HEK293T (cell line): ENCODE measurements at regions not wholly inside any gene's neighbourhood (a gene's known extent, or its start where the extent isn't known, plus 50 kb on each side); places are given as distances from the start of the nearest gene placed in this dataset.

ENCODE experiments used
- CTCF ChIA-PET: fragments of 350-600 bp; formaldehyde crosslinking; extraction: SDS; loops from one replicate; lab custom pipeline; 2021; ENCODE audit warnings: antibody characterized with exemption, inconsistent platforms; lab: Yijun Ruan, JAX
- POLR2A ChIA-PET: fragments of 350-600 bp; formaldehyde crosslinking; extraction: SDS; loops from one replicate; lab custom pipeline; 2020; ENCODE audit warnings: antibody characterized with exemption, inconsistent platforms; lab: Yijun Ruan, JAX
- DNase-seq: peaks from one replicate; pipeline ENCODE4 v3.0.0; 2012; ENCODE audit warnings: mixed read lengths; ENCODE audit errors: extremely low spot score
- ARNT ChIP-seq: fragments of 450-650 bp; IDR thresholded peaks from 2 replicates; pipeline ENCODE4 v1.6.1; 2017; ENCODE audit warnings: mild to moderate bottlenecking
- BHLHE40 ChIP-seq: fragments of 450-650 bp; IDR thresholded peaks from 2 replicates; pipeline ENCODE4 v1.6.1; 2016; ENCODE audit warnings: mild to moderate bottlenecking, moderate library complexity, borderline replicate concordance
- CTBP1 ChIP-seq: fragments of 450-650 bp; IDR thresholded peaks from 2 replicates; pipeline ENCODE4 v1.6.1; 2016; ENCODE audit warnings: borderline replicate concordance
- ELF4 ChIP-seq: fragments of 450-650 bp; IDR thresholded peaks from 2 replicates; pipeline ENCODE4 v1.6.1; 2017; ENCODE audit warnings: antibody characterized with exemption
- FOXA1 ChIP-seq: fragments of 450-650 bp; IDR thresholded peaks from 2 replicates; pipeline ENCODE4 v1.6.1; 2016; ENCODE audit warnings: mild to moderate bottlenecking
- FOXK2 ChIP-seq: fragments of 450-650 bp; IDR thresholded peaks from 2 replicates; pipeline ENCODE4 v1.6.1; 2016; ENCODE audit warnings: mild to moderate bottlenecking
- FOXM1 ChIP-seq: fragments of 450-650 bp; IDR thresholded peaks from 2 replicates; pipeline ENCODE4 v1.6.1; 2017; ENCODE audit warnings: mild to moderate bottlenecking, borderline replicate concordance
- HDGF ChIP-seq: fragments of 450-650 bp; IDR thresholded peaks from 2 replicates; pipeline ENCODE4 v1.6.1; 2017; ENCODE audit warnings: antibody characterized with exemption, borderline replicate concordance
- L3MBTL2 ChIP-seq: fragments of 450-650 bp; conservative IDR thresholded peaks from 2 replicates; pipeline ENCODE4 v1.6.1; 2016; ENCODE audit warnings: mild to moderate bottlenecking
- LEF1 ChIP-seq: fragments of 450-650 bp; IDR thresholded peaks from 2 replicates; pipeline ENCODE4 v1.6.1; 2017; ENCODE audit warnings: mild to moderate bottlenecking, borderline replicate concordance
- NFRKB ChIP-seq: fragments of 450-650 bp; IDR thresholded peaks from 2 replicates; pipeline ENCODE4 v1.6.1; 2016; ENCODE audit warnings: mild to moderate bottlenecking, moderate library complexity
- SP1 ChIP-seq: fragments of 450-650 bp; IDR thresholded peaks from 2 replicates; pipeline ENCODE4 v1.6.1; 2017
- SUZ12 ChIP-seq: fragments of 450-650 bp; IDR thresholded peaks from 2 replicates; pipeline ENCODE4 v1.6.1; 2016; ENCODE audit warnings: mild to moderate bottlenecking
- TARDBP ChIP-seq: fragments of 450-650 bp; IDR thresholded peaks from 2 replicates; pipeline ENCODE4 v1.6.1; 2016
- ZNF384 ChIP-seq: fragments of 450-650 bp; IDR thresholded peaks from 2 replicates; pipeline ENCODE4 v1.6.1; 2016
- TF ChIP-seq, protein P1 (sequence below): fragments of 450-650 bp; IDR thresholded peaks from 2 replicates; pipeline ENCODE4 v1.6.1; 2016

DNA sequence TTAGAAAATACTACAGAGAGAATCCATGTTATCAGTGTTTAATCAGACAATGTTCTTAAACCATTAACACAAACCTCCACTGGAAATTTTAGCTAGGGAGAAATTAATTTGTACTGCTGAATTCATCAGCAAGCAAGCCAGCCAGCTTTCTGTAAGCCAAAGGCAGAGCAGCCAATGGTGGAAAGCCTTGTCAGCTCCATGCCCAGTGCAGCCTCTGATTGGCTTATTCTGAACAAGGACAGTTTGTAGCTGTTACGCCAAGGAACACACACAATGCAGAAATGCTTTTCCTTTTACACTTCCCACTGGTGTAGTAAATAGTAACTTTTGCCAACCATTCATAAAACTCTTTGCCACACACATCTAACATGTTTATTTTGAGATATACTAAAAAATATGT is 265.0 kb downstream of the TENT5A start:
- CTCF ChIA-PET, result interaction anchor here (0.6 to 0.7 kb wide), 2 partner anchors 77 to 328 kb away, joined by 3 to 4 read pairs; no protein-coding TSS in a partner anchor
- POLR2A ChIA-PET, result no interaction called here
- TF ChIP-seq ELF4 (no peak), L3MBTL2 (no peak), ARNT (no peak), ZNF384 (no peak), SP1 (no peak), FOXM1 (no peak), NFRKB (no peak), SUZ12 (no peak), TARDBP (no peak), FOXA1 (no peak), BHLHE40 (no peak), CTBP1 (no peak), LEF1 (no peak), HDGF (no peak)
- TF ChIP-seq, protein P1, sequence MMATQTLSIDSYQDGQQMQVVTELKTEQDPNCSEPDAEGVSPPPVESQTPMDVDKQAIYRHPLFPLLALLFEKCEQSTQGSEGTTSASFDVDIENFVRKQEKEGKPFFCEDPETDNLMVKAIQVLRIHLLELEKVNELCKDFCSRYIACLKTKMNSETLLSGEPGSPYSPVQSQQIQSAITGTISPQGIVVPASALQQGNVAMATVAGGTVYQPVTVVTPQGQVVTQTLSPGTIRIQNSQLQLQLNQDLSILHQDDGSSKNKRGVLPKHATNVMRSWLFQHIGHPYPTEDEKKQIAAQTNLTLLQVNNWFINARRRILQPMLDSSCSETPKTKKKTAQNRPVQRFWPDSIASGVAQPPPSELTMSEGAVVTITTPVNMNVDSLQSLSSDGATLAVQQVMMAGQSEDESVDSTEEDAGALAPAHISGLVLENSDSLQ, result no peak
- DNase-seq, result no peak

DNA sequence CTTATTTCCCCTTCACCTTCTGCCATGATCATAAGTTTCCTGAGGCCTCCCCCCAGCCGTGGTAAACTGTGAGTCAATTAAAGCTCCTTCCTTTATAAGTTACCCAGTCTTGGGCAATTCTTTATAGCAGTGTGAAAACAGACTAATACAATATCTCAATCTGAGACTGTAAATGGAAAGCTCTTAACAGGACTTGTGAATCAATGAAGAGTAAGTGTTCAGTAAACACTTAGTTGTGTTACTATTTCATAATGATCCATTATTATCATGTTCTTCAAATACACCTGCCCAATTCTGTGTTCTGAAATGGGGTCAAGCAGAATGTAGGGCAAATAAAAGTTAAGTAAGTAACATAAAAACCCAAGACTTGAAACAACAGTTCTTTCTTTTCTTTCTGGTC is 266.2 kb downstream of the TENT5A start:
- ChIA-PET POLR2A (no interaction called here), CTCF (no interaction called here)
- TF ChIP-seq SUZ12, result no peak
- no peak for TF ChIP-seq ELF4
- TF ChIP-seq, protein P1, result no peak
- TF ChIP-seq FOXK2, result no peak
- no peak for TF ChIP-seq HDGF
- TF ChIP-seq NFRKB, result no peak
- TF ChIP-seq FOXM1, result no peak
- no peak for TF ChIP-seq ARNT
- no peak for TF ChIP-seq FOXA1
- no peak for TF ChIP-seq ZNF384
- TF ChIP-seq BHLHE40, result no peak
- TF ChIP-seq L3MBTL2, result no peak
- TF ChIP-seq TARDBP, result no peak
- TF ChIP-seq SP1, result no peak
- no peak for DNase-seq

DNA sequence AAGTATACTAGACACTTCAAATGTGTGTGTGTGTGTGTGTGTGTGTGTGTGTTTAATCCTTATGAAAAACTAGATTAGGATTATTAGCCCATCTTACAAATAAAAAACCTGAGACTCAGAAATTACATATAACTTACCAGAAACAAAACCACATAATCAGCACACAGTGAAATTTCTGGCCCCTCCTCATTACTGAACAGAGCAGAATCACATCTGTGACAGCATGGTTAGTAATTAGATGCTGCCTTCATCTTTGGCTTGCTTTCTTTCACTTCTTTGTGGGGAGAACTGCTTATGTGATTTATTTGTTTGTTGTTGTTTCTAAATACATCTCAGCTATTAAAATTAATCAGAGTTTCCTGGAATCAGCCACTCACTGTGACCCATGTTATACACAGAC is 267.1 kb downstream of the TENT5A start:
- CTCF ChIA-PET, result no interaction called here
- TF ChIP-seq ZNF384 (no peak), NFRKB (no peak), HDGF (no peak), FOXA1 (no peak), ARNT (no peak), BHLHE40 (no peak), SUZ12 (no peak), SP1 (no peak), ELF4 (no peak), CTBP1 (no peak), L3MBTL2 (no peak), TARDBP (no peak), LEF1 (no peak), FOXK2 (no peak), FOXM1 (no peak)
- TF ChIP-seq, protein P1, result no peak
- DNase-seq, result no peak
- POLR2A ChIA-PET, result no interaction called here

DNA sequence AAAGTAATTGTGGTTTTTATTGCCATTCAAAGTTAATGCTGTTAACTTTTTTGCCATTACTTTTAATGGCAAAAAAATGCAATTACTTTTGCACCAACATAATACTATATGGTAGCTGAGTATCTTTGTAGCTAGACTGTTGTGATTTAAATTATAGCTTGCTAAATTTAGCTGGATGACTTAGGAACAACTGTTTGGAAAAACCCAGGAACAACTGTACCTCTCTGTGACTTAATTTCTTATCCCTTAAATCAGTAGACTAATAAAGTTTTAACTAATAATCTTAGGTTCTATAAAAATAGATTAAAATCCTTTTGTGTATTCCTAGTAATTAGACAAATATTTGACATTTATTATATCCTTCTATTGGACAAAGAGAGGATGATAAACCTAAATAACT is 268.2 kb downstream of the TENT5A start:
- ChIA-PET POLR2A (no interaction called here), CTCF (no interaction called here)
- DNase-seq, result no peak
- TF ChIP-seq ZNF384, result no peak
- TF ChIP-seq ELF4, result no peak
- TF ChIP-seq LEF1, result no peak
- TF ChIP-seq HDGF, result no peak
- TF ChIP-seq TARDBP, result no peak
- no peak for TF ChIP-seq FOXA1
- no peak for TF ChIP-seq SUZ12
- TF ChIP-seq NFRKB, result no peak
- no peak for TF ChIP-seq FOXK2

DNA sequence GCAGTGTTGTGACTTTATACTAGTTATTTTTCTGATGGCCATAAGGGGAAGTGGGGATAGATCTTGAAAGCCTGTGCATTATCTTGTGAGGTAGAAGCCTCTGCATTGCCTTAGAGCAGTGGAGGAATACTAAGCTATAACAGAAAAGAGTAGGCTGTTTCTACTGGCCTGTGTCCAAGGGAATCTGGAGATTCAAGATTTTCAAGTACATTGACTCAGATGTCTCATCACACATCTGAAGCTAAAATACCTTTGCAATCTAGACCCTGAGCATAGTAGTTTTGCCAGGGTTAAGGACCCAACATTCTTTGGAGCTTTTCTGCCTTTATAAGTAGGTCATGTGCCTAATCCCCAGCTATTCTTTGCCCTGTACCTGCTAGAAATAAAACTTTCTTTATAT is 272.3 kb downstream of the TENT5A start:
- ChIA-PET POLR2A (no interaction called here), CTCF (no interaction called here)
- no peak for DNase-seq
- no peak for TF ChIP-seq ZNF384

DNA sequence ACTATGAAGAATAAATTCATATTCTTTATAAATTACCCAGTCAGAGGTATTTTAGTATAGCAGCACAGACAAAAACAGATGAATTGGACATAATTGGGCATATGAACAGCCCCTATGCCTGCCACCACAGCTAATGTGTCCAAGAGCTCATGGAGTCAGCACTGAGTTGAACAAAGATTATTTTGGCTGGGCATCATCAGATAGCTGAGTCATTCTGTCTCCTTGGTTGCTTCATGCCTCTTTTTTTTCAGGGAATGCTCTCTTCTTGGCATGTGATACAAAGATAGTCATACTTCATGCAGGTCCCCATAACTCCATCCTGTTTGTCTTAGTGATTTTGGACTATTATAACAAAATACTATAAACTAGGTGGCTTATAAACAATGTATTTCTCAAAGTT is 275.6 kb downstream of the TENT5A start:
- no peak for DNase-seq
- TF ChIP-seq NFRKB, result no peak
- TF ChIP-seq ZNF384, result no peak
- no peak for TF ChIP-seq SP1
- TF ChIP-seq ELF4, result no peak
- no peak for TF ChIP-seq CTBP1
- TF ChIP-seq FOXA1, result no peak
- TF ChIP-seq BHLHE40, result no peak
- no peak for TF ChIP-seq LEF1
- TF ChIP-seq, protein P1, result no peak
- TF ChIP-seq FOXM1, result no peak
- TF ChIP-seq HDGF, result no peak
- no peak for TF ChIP-seq FOXK2
- TF ChIP-seq TARDBP, result no peak
- no peak for TF ChIP-seq SUZ12
- POLR2A ChIA-PET, result no interaction called here
- CTCF ChIA-PET, result no interaction called here
